Thyroid gland (tissue), 4 donors: ENCODE measurements at regions not wholly inside any gene's neighbourhood (a gene's known extent, or its start where the extent isn't known, plus 50 kb on each side); places are given as distances from the start of the nearest gene placed in this dataset.
"Not testable (repeated sequence)": the region's sequence is repeated elsewhere in the genome, so short reads cannot be mapped to it uniquely, and the experiment has no call there.

ENCODE experiments used
- CTCF ChIP-seq, 6 experiments: fragments of 200-600 bp in 3 of 6; fragments of 450-650 bp in 3 of 6; sonication (generic) in 3 of 6; IDR thresholded peaks; one replicate each; pipeline ENCODE4 v1.5.1; 2016 to 2019; ENCODE audit warnings: antibody characterized with exemption in 6 of 6, mild to moderate bottlenecking in 2 of 6, inconsistent platforms in 1 of 6, moderate library complexity in 1 of 6
- POLR2A ChIP-seq, 2 donors: fragments of 450-650 bp; IDR thresholded peaks; one replicate each; pipeline ENCODE4 v1.6.1; 2017; ENCODE audit warnings: antibody characterized with exemption in 2 of 2, mild to moderate bottlenecking in 2 of 2, moderate library complexity in 1 of 2

DNA sequence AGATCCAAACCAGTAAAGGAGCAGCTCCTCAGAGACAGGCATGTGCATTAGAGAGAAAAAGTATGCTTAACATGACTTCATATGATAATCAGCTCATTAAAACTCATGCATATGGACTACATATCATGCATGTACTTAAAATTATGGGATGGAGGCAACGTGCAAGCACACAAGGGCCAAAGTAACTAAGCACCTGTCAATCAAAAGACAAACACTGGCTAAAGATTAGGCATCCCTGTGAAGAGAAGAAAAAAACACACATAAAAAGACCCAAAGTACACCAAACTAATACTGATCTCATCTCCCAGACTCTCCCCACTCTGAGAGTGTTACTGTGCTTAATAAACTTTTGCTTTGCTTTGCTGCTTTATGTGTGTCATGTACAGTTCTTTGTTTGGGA is 61.1 kb downstream of the PPIAL4A start:
- TF ChIP-seq CTCF, POLR2A (IDR thresholded peaks at IDR 0.05): not testable (repeated sequence)
